ENCODE measurements at regions not wholly inside any gene's neighbourhood (a gene's known extent, or its start where the extent isn't known, plus 50 kb on each side); places are given as distances from the start of the nearest gene placed in this dataset.

GRCh38 chr7:149565096-149565382, 67.4 kb upstream of the ZNF746 start:
- Histone ChIP-seq H3K36me3 (ENCODE audit: control insufficient read depth in 4 of 4, insufficient read depth in 3 of 4, low read depth in 1 of 4, low read length in 3 of 4) (peaks cover 0 to 13% (median 9%) of the 10 kb centered on the region in 4 donors), H3K4me1 (ENCODE audit: control insufficient read depth in 4 of 4, insufficient read depth in 4 of 4, low read length in 3 of 4) (no peaks in the 10 kb centered on the region), H3K4me3 (ENCODE audit: low read depth in 1 of 3, low read length in 3 of 3) (no peak overlapping the region), H3K27ac (ENCODE audit: low read depth in 1 of 2, low read length in 2 of 2) (no peak overlapping the region), H3K9ac (ENCODE audit: low read depth in 1 of 2, low read length in 2 of 2) (no peak overlapping the region), H3K9me3 (ENCODE audit: control insufficient read depth in 4 of 4, low read length in 3 of 4) (peaks cover 0 to 10% (median 3%) of the 10 kb centered on the region in 4 donors), H3K27me3 (ENCODE audit: control insufficient read depth in 4 of 4, insufficient read depth in 4 of 4, low read length in 3 of 4) (no peaks in the 10 kb centered on the region)
- TF ChIP-seq GABPA (IDR thresholded peaks at IDR 0.05 in 1 of 2, conservative IDR thresholded peaks at IDR 0.05 in 1 of 2), result no peak
- no peak for TF ChIP-seq MAX (IDR thresholded peaks at IDR 0.05)
- TF ChIP-seq YY1 (IDR thresholded peaks at IDR 0.05), result no peak
- WGBS, result 61% methylated on average over 1 of the region's 1 CpG
- no peak for DNase-seq (ENCODE audit: low spot score)

- WGBS, result 97% methylated on average over 4 of the region's 4 CpGs
- H3K9me3 ChIP-seq (ENCODE audit: control insufficient read depth in 4 of 4, low read length in 3 of 4), result peaks cover 0 to 8% (median under 1%) of the 10 kb centered on the region in 4 donors
- H3K4me1 ChIP-seq (ENCODE audit: control insufficient read depth in 4 of 4, insufficient read depth in 4 of 4, low read length in 3 of 4), result no peaks in the 10 kb centered on the region
- no peak overlapping the region for H3K9ac ChIP-seq (ENCODE audit: low read depth in 1 of 2, low read length in 2 of 2)
- no peak overlapping the region for H3K4me3 ChIP-seq (ENCODE audit: low read depth in 1 of 3, low read length in 3 of 3)
- H3K27ac ChIP-seq (ENCODE audit: low read depth in 1 of 2, low read length in 2 of 2), result no peak overlapping the region
- H3K36me3 ChIP-seq (ENCODE audit: control insufficient read depth in 4 of 4, insufficient read depth in 3 of 4, low read depth in 1 of 4, low read length in 3 of 4), result peaks cover 0 to 13% (median 9%) of the 10 kb centered on the region in 4 donors
- no peaks in the 10 kb centered on the region for H3K27me3 ChIP-seq (ENCODE audit: control insufficient read depth in 4 of 4, insufficient read depth in 4 of 4, low read length in 3 of 4)
- no peak for TF ChIP-seq TAF1 (conservative IDR thresholded peaks at IDR 0.05)
- DNase-seq (ENCODE audit: low spot score), result no peak
Measured at GRCh38 chr7:149564340-149565095, 66.9 kb upstream of the ZNF746 start.

GRCh38 chr7:149562602-149563001, 65.0 kb upstream of the ZNF746 start:
- TF ChIP-seq REST (IDR thresholded peaks at IDR 0.05), result no peak
- no peak for TF ChIP-seq CTCF (IDR thresholded peaks at IDR 0.05; ENCODE audit: low read depth, low read length, missing input control)
- TF ChIP-seq HNF4G (IDR thresholded peaks at IDR 0.05), result no peak
- no peak for TF ChIP-seq JUND (IDR thresholded peaks at IDR 0.05)
- TF ChIP-seq FOXA1 (IDR thresholded peaks at IDR 0.05), result no peak
- TF ChIP-seq EGR1 (IDR thresholded peaks at IDR 0.05; ENCODE audit: low read depth in 2 of 2), result no peak
- no peak for TF ChIP-seq HNF4A (conservative IDR thresholded peaks at IDR 0.05)
- no peak for TF ChIP-seq TAF1 (conservative IDR thresholded peaks at IDR 0.05)
- H3K27me3 ChIP-seq (ENCODE audit: control insufficient read depth in 4 of 4, insufficient read depth in 4 of 4, low read length in 3 of 4), result no peaks in the 10 kb centered on the region
- WGBS, result 88% methylated on average over 4 of the region's 4 CpGs

More at GRCh38 chr7:149562602-149563001, 65.0 kb upstream of the ZNF746 start:
- no peak overlapping the region for H3K4me3 ChIP-seq (ENCODE audit: low read depth in 1 of 3, low read length in 3 of 3)
- H3K9me3 ChIP-seq (ENCODE audit: control insufficient read depth in 4 of 4, low read length in 3 of 4), result no peaks in the 10 kb centered on the region
- no peaks in the 10 kb centered on the region for H3K4me1 ChIP-seq (ENCODE audit: control insufficient read depth in 4 of 4, insufficient read depth in 4 of 4, low read length in 3 of 4)
- H3K9ac ChIP-seq (ENCODE audit: low read depth in 1 of 2, low read length in 2 of 2), result no peak overlapping the region
- H3K36me3 ChIP-seq (ENCODE audit: control insufficient read depth in 4 of 4, insufficient read depth in 3 of 4, low read depth in 1 of 4, low read length in 3 of 4), result peaks cover 0 to 23% (median 9%) of the 10 kb centered on the region in 4 donors
- H3K27ac ChIP-seq (ENCODE audit: low read depth in 1 of 2, low read length in 2 of 2), result no peak overlapping the region
- no peak for DNase-seq (ENCODE audit: low spot score)
